ENCODE measurements at regions not wholly inside any gene's neighbourhood (a gene's known extent, or its start where the extent isn't known, plus 50 kb on each side); places are given as distances from the start of the nearest gene placed in this dataset.

DNA sequence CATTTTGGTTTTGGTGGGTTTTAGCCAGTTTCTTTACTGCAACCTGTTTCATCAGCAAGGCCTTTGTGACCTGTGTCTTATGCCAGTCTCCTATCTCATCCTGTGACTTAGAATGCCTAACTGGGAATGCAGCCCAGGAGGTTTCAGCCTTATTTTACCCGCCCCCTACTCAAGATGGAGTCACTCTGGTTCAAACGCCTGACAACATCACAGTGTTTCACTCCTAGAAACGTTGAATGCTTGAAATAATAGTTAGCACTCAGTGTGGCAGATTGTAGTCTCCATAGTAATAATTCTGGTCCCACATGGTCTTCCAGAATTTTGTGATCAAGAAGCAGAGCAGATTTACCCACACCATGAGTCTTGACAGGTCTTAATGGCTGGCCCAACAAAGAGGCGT, 159.0 kb upstream of the TRIB2 start:
- TF ChIP-seq POLR2AphosphoS5 (IDR thresholded peaks at IDR 0.05) (no peak), POLR2A (IDR thresholded peaks at IDR 0.05) (no peak)
- TF ChIP-seq, protein P1, sequence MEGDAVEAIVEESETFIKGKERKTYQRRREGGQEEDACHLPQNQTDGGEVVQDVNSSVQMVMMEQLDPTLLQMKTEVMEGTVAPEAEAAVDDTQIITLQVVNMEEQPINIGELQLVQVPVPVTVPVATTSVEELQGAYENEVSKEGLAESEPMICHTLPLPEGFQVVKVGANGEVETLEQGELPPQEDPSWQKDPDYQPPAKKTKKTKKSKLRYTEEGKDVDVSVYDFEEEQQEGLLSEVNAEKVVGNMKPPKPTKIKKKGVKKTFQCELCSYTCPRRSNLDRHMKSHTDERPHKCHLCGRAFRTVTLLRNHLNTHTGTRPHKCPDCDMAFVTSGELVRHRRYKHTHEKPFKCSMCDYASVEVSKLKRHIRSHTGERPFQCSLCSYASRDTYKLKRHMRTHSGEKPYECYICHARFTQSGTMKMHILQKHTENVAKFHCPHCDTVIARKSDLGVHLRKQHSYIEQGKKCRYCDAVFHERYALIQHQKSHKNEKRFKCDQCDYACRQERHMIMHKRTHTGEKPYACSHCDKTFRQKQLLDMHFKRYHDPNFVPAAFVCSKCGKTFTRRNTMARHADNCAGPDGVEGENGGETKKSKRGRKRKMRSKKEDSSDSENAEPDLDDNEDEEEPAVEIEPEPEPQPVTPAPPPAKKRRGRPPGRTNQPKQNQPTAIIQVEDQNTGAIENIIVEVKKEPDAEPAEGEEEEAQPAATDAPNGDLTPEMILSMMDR (IDR thresholded peaks at IDR 0.05), result no peak

Data from suprapubic skin (tissue), 4 donors.